HEK293T (cell line): ENCODE measurements at regions not wholly inside any gene's neighbourhood (a gene's known extent, or its start where the extent isn't known, plus 50 kb on each side); places are given as distances from the start of the nearest gene placed in this dataset.

Experiments
- CTCF ChIA-PET: fragments of 350-600 bp; formaldehyde crosslinking; extraction: SDS; loops from one replicate; lab custom pipeline; 2021; ENCODE audit warnings: antibody characterized with exemption, inconsistent platforms; lab: Yijun Ruan, JAX
- POLR2A ChIA-PET: fragments of 350-600 bp; formaldehyde crosslinking; extraction: SDS; loops from one replicate; lab custom pipeline; 2020; ENCODE audit warnings: antibody characterized with exemption, inconsistent platforms; lab: Yijun Ruan, JAX
- DNase-seq: peaks from one replicate; pipeline ENCODE4 v3.0.0; 2012; ENCODE audit warnings: mixed read lengths; ENCODE audit errors: extremely low spot score
- ARNT ChIP-seq: fragments of 450-650 bp; IDR thresholded peaks from 2 replicates; pipeline ENCODE4 v1.6.1; 2017; ENCODE audit warnings: mild to moderate bottlenecking
- BHLHE40 ChIP-seq: fragments of 450-650 bp; IDR thresholded peaks from 2 replicates; pipeline ENCODE4 v1.6.1; 2016; ENCODE audit warnings: mild to moderate bottlenecking, moderate library complexity, borderline replicate concordance
- CTBP1 ChIP-seq: fragments of 450-650 bp; IDR thresholded peaks from 2 replicates; pipeline ENCODE4 v1.6.1; 2016; ENCODE audit warnings: borderline replicate concordance
- ELF4 ChIP-seq: fragments of 450-650 bp; IDR thresholded peaks from 2 replicates; pipeline ENCODE4 v1.6.1; 2017; ENCODE audit warnings: antibody characterized with exemption
- FOXA1 ChIP-seq: fragments of 450-650 bp; IDR thresholded peaks from 2 replicates; pipeline ENCODE4 v1.6.1; 2016; ENCODE audit warnings: mild to moderate bottlenecking
- FOXK2 ChIP-seq: fragments of 450-650 bp; IDR thresholded peaks from 2 replicates; pipeline ENCODE4 v1.6.1; 2016; ENCODE audit warnings: mild to moderate bottlenecking
- FOXM1 ChIP-seq: fragments of 450-650 bp; IDR thresholded peaks from 2 replicates; pipeline ENCODE4 v1.6.1; 2017; ENCODE audit warnings: mild to moderate bottlenecking, borderline replicate concordance
- HDGF ChIP-seq: fragments of 450-650 bp; IDR thresholded peaks from 2 replicates; pipeline ENCODE4 v1.6.1; 2017; ENCODE audit warnings: antibody characterized with exemption, borderline replicate concordance
- L3MBTL2 ChIP-seq: fragments of 450-650 bp; conservative IDR thresholded peaks from 2 replicates; pipeline ENCODE4 v1.6.1; 2016; ENCODE audit warnings: mild to moderate bottlenecking
- LEF1 ChIP-seq: fragments of 450-650 bp; IDR thresholded peaks from 2 replicates; pipeline ENCODE4 v1.6.1; 2017; ENCODE audit warnings: mild to moderate bottlenecking, borderline replicate concordance
- NFRKB ChIP-seq: fragments of 450-650 bp; IDR thresholded peaks from 2 replicates; pipeline ENCODE4 v1.6.1; 2016; ENCODE audit warnings: mild to moderate bottlenecking, moderate library complexity
- SP1 ChIP-seq: fragments of 450-650 bp; IDR thresholded peaks from 2 replicates; pipeline ENCODE4 v1.6.1; 2017
- SUZ12 ChIP-seq: fragments of 450-650 bp; IDR thresholded peaks from 2 replicates; pipeline ENCODE4 v1.6.1; 2016; ENCODE audit warnings: mild to moderate bottlenecking
- TARDBP ChIP-seq: fragments of 450-650 bp; IDR thresholded peaks from 2 replicates; pipeline ENCODE4 v1.6.1; 2016
- ZNF384 ChIP-seq: fragments of 450-650 bp; IDR thresholded peaks from 2 replicates; pipeline ENCODE4 v1.6.1; 2016
- TF ChIP-seq, protein P1 (sequence below): fragments of 450-650 bp; IDR thresholded peaks from 2 replicates; pipeline ENCODE4 v1.6.1; 2016

DNA sequence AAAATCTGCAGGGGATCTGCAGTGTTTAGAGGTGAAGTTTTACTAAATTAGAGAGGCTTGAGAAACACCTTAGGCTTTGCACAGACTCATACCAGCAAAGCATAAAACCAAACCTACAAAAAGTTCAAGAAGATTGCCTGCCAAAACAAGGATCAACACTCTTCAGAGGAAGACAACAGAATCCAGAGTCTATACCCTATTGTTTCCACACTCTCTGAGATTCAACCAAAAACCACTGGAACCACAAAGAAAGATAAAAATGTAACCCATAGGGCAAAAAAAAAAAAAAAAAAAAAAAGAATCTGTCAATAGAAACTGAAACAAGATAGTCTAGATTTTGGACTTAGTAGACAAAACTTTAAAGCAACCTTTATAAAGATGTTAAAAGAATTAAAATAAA, 102.7 kb downstream of the ANKRD60 start:
- no peak for DNase-seq
- CTCF ChIA-PET = no interaction called here
- TF ChIP-seq FOXM1 = no peak
- TF ChIP-seq ZNF384 = no peak
- no peak for TF ChIP-seq ELF4
- TF ChIP-seq L3MBTL2 = no peak
- no peak for TF ChIP-seq SP1
- no peak for TF ChIP-seq FOXK2
- TF ChIP-seq, protein P1, sequence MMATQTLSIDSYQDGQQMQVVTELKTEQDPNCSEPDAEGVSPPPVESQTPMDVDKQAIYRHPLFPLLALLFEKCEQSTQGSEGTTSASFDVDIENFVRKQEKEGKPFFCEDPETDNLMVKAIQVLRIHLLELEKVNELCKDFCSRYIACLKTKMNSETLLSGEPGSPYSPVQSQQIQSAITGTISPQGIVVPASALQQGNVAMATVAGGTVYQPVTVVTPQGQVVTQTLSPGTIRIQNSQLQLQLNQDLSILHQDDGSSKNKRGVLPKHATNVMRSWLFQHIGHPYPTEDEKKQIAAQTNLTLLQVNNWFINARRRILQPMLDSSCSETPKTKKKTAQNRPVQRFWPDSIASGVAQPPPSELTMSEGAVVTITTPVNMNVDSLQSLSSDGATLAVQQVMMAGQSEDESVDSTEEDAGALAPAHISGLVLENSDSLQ = no peak
- POLR2A ChIA-PET = no interaction called here

DNA sequence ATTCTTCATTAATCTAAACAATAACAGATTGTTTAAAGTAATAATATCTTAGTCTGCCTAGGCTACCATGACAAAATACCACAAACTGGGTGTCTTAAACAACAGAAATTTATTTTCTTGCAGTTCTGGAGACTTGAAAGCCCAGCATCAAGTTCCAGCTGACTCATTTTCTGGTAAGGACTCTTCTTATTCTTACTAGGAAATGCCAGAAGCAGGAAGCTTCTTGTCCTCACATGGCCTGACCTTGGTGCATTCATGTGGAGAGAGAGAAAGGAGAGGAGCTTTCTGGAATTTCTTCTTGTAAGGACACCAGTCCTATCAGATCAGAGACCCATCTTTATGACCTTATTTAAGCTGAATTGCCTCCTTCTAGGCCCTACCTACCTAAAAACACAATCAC, 110.5 kb downstream of the ANKRD60 start:
- TF ChIP-seq NFRKB (no peak), HDGF (no peak), FOXM1 (no peak)
- ChIA-PET CTCF (no interaction called here), POLR2A (no interaction called here)
- no peak for DNase-seq

DNA sequence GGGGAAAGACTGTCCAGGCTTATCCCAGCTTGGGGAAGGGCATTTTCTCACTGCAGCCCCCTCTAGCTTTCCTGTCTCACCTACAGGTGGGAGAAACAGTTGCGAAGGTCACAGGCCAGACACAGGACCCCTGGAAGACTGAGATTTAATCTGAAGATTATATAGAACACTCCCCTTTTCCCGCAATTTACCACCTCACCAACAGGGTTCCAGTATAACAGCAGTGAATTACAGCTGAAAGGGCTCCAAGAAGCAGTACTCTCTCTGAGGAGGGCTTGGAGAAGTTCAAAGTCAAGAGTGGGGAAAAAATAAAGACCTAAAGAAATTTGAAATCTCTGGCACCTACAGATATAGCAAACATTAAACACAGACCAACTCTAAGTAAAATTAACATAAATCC, 111.9 kb downstream of the ANKRD60 start:
- DNase-seq = no peak
- ChIA-PET CTCF (interaction anchor here (0.7 kb wide), 1 partner anchor 48 kb away, joined by 3 read pairs; no protein-coding TSS in a partner anchor), POLR2A (no interaction called here)
- TF ChIP-seq FOXM1 = no peak
- no peak for TF ChIP-seq SP1
- no peak for TF ChIP-seq ZNF384
- TF ChIP-seq, protein P1 = no peak
- TF ChIP-seq FOXA1 = no peak
- no peak for TF ChIP-seq TARDBP
- no peak for TF ChIP-seq HDGF
- no peak for TF ChIP-seq SUZ12
- no peak for TF ChIP-seq LEF1
- TF ChIP-seq NFRKB = no peak
- TF ChIP-seq ARNT = no peak
- TF ChIP-seq L3MBTL2 = no peak
- TF ChIP-seq ELF4 = no peak
- TF ChIP-seq FOXK2 = no peak
- no peak for TF ChIP-seq BHLHE40

DNA sequence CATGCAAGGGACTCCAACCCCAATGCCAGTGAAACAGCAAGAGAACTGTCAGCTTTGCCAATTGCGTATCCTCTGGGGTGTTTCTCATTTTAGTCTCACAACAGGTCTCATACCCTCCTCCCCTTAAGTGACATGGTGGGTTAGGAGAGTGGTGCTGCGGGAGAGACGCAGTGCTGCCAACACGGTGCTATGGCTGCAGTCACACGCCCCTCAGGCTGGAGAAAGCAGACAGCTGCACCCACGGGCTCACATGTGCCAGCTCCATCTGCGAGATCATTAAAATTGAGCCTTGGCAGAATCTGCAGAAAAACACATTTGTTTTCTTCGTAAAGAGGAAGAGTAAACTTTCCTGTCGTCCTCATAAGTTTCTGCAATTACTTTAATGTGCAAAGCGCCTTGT, 114.7 kb downstream of the ANKRD60 start:
- POLR2A ChIA-PET = no interaction called here
- CTCF ChIA-PET = no interaction called here
- no peak for DNase-seq
- TF ChIP-seq LEF1 (no peak), HDGF (no peak), SP1 (no peak), CTBP1 (no peak), BHLHE40 (no peak), SUZ12 (no peak), FOXK2 (no peak), L3MBTL2 (no peak), FOXA1 (no peak)
- TF ChIP-seq, protein P1 = no peak

DNA sequence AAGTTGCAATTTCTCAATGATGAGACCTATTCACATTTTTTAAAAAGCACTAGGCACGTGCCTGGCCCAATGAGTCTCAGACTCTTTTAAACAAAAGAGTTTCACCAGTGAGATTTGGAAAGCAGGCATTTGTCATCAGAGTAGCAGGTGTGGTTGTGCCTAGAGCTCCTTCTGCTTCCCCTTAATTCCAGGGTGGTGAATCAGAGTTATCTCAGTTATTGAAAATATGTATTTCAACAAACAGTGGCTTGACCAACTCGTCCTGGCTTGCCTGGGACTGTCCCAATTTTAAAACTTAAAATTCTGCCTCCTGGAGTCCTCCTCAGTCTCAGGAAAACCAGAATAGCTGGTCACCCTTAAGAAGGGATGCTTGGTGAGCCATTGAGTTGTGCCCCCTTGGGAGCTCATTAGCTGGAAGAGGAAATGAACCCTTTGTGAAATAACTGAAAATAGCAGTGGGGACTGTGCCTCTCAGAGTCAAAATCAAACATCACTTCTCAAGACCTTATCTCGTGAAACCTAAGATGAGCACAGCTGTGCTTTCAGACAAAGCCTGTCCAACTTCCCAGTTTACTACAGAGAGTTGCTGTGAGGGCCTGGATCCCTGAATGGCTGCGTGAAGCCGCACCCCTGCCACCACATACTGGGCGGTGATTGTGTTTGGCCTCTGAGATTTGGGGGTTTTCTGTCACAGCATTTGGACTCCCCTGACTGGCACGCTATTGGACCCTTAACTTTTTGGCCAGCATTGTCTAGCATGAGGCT, 116.3 kb downstream of the ANKRD60 start:
- DNase-seq = no peak

DNA sequence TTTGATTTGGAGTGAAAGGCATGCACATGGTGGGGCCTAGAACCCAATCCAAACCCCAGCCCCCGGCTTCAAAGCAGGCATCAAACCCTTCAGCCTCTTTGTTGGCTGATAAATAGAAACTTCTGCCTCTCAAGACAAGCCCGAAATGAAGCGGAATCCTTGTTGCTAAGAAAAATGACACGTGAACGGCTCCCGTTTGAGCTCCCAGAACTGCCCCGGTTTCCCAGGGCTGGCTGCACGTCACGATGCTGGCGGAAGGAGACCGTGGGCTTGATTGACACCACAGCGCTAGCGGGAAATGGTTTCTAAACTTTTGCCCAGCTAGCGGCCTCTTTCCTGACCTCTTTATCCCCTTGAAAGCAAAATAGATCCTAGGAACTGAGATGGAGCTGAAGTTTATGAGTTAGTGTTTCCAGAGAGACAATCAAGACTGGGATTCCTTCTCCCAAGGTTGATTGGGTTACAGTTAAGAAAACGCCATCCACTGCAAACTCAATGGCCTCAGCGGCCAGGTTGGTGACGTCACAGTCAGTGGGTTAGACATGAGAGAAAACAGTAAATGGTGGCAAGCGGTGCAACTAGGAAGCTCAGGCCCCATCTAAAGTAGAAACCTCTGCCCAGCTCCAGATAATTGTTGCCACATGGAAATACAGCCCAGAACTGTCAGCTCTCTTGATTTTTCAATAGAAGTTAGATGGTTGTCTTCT, 117.0 kb downstream of the ANKRD60 start:
- ChIA-PET POLR2A (no interaction called here), CTCF (no interaction called here)
- no peak for DNase-seq
- TF ChIP-seq ELF4 (no peak), SP1 (no peak), FOXM1 (no peak), NFRKB (no peak), BHLHE40 (no peak), ZNF384 (no peak), CTBP1 (no peak), SUZ12 (no peak)
- TF ChIP-seq, protein P1 = no peak

More for the DNA sequence above, 116.3 kb downstream of the ANKRD60 start:
- CTCF ChIA-PET = no interaction called here
- no peak for TF ChIP-seq NFRKB
- no peak for TF ChIP-seq FOXM1
- no peak for TF ChIP-seq ZNF384
- no peak for TF ChIP-seq SP1
- no peak for TF ChIP-seq ARNT
- TF ChIP-seq FOXA1 = no peak
- TF ChIP-seq ELF4 = no peak
- POLR2A ChIA-PET = no interaction called here
